T-helper 1 cell treated with Interleukin-12 subunit alpha and Interleukin-12 subunit beta and Interleukin-4 antibody, amounts not matched to agents 30 ng/mL and 1 ng/mL, for 36 hours (primary cell): ENCODE measurements at regions not wholly inside any gene's neighbourhood (a gene's known extent, or its start where the extent isn't known, plus 50 kb on each side); places are given as distances from the start of the nearest gene placed in this dataset.

Experiments
- intact Hi-C: fragments of 100-400 bp; cut with micrococcal nuclease; formaldehyde crosslinking; loops from one replicate; pipeline ENCODE4 v1.15.1; 2024

- intact Hi-C loops: loop anchor here (10.0 kb wide), 1 partner anchor 636 kb away; no protein-coding TSS in a partner anchor
These were observed 51.6 kb upstream of the SRGAP3 start for GRCh38 chr3:9301091-9301490.

DNA sequence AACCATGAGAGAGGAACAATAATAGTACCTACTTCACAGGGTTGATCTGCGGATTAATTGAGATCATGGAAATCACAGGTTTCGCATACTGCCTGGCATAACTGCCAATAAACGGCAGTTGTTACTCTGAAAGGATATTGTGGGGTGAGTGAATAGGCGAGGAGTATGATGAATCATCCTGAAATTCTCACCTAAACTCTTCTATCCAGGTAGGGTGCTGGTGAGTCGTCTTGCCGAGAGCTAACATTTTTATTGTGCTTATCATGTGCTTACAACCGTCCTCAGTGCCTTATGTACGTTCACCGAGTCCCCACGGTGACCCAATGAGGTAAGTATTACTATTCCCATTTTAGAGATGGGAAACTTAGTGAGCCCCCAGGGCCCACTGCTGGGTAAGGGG lies 52.4 kb upstream of the SRGAP3 start:
- intact Hi-C loops: loop anchor here (1.0 to 10.0 kb wide), 8 partner anchors 52 to 637 kb away; partner anchors contain the start of genes OXTR, RAD18 and SRGAP3

DNA sequence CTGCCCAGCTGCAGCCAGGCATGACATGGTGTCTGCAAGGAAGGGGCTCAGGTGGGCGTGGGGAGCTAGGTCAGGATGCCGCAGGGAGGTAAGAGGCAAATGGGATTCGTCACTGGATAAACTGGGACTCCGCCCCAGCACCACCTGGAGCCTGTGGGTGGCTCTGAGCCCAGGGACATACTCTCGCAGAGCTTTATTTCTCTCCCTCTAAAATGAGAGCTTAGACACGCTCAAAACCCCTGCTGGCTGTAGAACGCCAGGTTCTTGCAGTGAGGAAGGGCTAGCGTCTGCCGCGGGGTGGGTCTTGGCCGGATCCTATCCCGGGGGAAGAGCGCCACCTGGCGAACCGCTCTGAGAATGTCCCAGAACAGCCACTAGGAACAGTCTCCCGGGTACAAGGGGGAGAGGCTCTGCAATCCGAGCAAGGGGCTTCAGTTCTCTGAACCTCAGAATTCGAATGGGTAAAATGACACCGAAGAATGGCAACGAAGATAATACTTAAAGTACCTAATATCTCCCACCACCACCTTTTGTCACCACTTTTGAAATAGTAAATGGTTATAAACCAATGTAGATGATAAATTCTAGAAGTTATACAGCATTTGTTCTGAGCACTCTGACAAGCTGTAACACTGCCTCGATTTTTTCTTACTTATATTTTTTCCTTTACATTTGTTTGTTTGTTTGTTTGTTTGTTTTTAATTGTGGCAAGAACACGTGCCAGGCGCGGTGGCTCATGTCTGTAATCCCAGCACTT lies 53.2 kb upstream of the SRGAP3 start:
- intact Hi-C loops: loop anchor here (1.0 to 10.0 kb wide), 8 partner anchors 53 to 638 kb away; partner anchors contain the start of genes OXTR, RAD18 and SRGAP3

DNA sequence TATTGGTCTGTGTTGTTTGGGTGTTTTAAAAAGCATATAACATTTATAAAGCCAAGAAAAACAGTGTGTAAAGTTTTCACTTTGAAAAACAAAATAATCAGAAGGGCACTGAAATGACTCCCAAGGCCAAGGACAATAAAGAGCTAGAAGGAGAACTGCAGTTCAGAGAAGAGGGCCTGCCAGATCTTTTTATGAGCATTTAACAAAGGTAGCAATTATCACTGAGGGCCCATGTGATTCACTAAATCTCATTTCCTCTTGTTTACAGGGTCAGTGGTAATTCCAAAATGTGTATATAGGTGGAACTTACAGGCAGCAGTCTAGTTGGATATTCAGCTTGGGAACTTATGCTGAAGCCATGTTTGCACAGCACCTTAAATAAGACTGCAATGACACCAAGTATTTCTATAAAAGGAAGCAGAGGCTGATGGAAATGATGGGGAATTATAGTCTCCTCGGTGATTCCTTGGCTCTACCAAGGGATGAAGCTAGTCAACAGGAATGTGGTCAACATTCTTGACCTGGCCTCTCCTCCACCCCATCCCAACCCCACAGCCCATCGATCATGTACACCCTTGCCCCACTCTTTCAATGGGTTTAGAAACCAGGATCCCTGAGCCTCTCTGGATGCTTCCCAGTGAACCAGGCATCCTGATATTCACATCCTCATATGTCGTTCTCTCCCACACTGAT lies 54.4 kb upstream of the THUMPD3 start:
- intact Hi-C loops: loop anchor here (10.0 kb wide), 1 partner anchor 644 kb away; no protein-coding TSS in a partner anchor

DNA sequence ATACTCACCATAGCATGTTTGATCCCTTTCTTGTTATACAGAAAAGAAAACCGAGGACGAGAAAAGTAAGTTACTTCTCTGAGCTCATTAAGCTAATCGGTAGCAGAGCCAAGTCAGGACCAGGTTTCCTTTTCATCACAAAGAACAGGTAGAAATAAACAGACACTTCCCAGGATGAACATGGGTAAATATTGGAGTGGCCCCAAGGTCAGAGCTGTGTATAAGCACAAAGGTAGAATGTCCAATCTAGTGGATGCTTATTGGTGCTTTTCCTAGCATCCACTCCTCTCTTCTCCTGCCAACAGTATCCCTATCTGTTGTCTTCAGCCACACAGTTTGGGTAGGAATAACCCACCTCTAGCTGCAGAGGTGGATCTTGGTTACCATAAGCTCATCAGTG lies 52.8 kb upstream of the THUMPD3 start:
- intact Hi-C loops: no loop called here

DNA sequence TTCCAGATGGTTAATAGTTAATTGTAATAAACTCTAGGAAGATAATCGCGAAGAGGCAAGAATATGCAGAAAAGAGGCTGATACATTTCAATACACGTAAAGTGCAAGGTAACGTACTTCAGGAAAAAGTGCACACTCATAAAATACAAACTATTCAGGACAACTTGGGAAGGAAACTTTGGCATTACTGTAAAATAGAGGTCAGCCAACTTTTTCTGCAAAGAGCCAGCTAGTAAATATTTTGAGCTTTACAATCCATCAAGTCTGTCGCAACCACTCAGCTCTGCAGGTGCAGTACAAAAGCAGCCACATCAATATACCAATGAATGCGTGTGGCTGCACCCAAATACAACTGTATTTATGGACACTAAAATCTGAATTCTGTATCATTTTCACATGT lies 51.6 kb upstream of the THUMPD3 start:
- intact Hi-C loops: no loop called here
